ENCODE measurements at regions not wholly inside any gene's neighbourhood (a gene's known extent, or its start where the extent isn't known, plus 50 kb on each side); places are given as distances from the start of the nearest gene placed in this dataset.

- no TSS peak for BruUV-seq (replicated peaks)
- Histone ChIP-seq H3K4me3 (ENCODE audit: low read depth, low read length) (no peak overlapping the region), H3K9me3 (no peaks in the 10 kb centered on the region), H3K27me3 (replicated peaks; ENCODE audit: control insufficient read depth, insufficient read depth, low read length) (no peaks in the 10 kb centered on the region), H3K4me1 (no peaks in the 10 kb centered on the region), H3K36me3 (ENCODE audit: control insufficient read depth, insufficient read depth, low read length) (no peaks in the 10 kb centered on the region)
- POLR2A ChIA-PET = no interaction called here
- Mint-ChIP-seq H3K9me3 (ENCODE audit: unreplicated experiment) (no peaks in the 10 kb centered on the region), H3K4me1 (ENCODE audit: low read depth, unreplicated experiment) (peaks cover 8% of the 10 kb centered on the region), H3K27me3 (ENCODE audit: insufficient read depth, unreplicated experiment) (no peaks in the 10 kb centered on the region), H3K4me3 (ENCODE audit: unreplicated experiment) (no peak overlapping the region), H3K36me3 (ENCODE audit: insufficient read depth, unreplicated experiment) (no peaks in the 10 kb centered on the region), H3K27ac (ENCODE audit: unreplicated experiment) (no peak overlapping the region)
- intact Hi-C loops (cut with micrococcal nuclease; ENCODE audit: unreplicated experiment) = no loop called here
- peak in 1 of 2 experiments; percentile 29 for DNase-seq
- no peak for TF ChIP-seq CTCF (IDR thresholded peaks at IDR 0.05; ENCODE audit: insufficient read depth in 1 of 2, low read depth in 1 of 2, low read length in 1 of 2, severe bottlenecking in 1 of 2, unreplicated experiment in 1 of 2)
- CTCF ChIA-PET = no interaction called here
Measured at GRCh38 chr18:25827961-25828561, 262.4 kb downstream of the SS18 start.

- Mint-ChIP-seq H3K27me3 (ENCODE audit: insufficient read depth, unreplicated experiment) (no peaks in the 10 kb centered on the region), H3K4me1 (ENCODE audit: low read depth, unreplicated experiment) (peaks cover 8% of the 10 kb centered on the region), H3K27ac (ENCODE audit: unreplicated experiment) (no peak overlapping the region), H3K4me3 (ENCODE audit: unreplicated experiment) (no peak overlapping the region), H3K36me3 (ENCODE audit: insufficient read depth, unreplicated experiment) (no peaks in the 10 kb centered on the region), H3K9me3 (ENCODE audit: unreplicated experiment) (no peaks in the 10 kb centered on the region)
- no peak for DNase-seq
- H3K4me3 ChIP-seq (ENCODE audit: low read depth, low read length) = no peak overlapping the region
- intact Hi-C loops (cut with micrococcal nuclease; ENCODE audit: unreplicated experiment) = no loop called here
- no peak for TF ChIP-seq CTCF (IDR thresholded peaks at IDR 0.05; ENCODE audit: insufficient read depth in 1 of 2, low read depth in 1 of 2, low read length in 1 of 2, severe bottlenecking in 1 of 2, unreplicated experiment in 1 of 2)
- H3K9me3 ChIP-seq = no peaks in the 10 kb centered on the region
- POLR2A ChIA-PET = no interaction called here
- no peaks in the 10 kb centered on the region for H3K36me3 ChIP-seq (ENCODE audit: control insufficient read depth, insufficient read depth, low read length)
- no peaks in the 10 kb centered on the region for H3K27me3 ChIP-seq (replicated peaks; ENCODE audit: control insufficient read depth, insufficient read depth, low read length)
- no TSS peak for BruUV-seq (replicated peaks)
- CTCF ChIA-PET = no interaction called here
- H3K4me1 ChIP-seq = no peaks in the 10 kb centered on the region
Measured at GRCh38 chr18:25827228-25827627, 263.2 kb downstream of the SS18 start.

GRCh38 chr18:25826823-25827222, 263.6 kb downstream of the SS18 start:
- DNase-seq = no peak
- Histone ChIP-seq H3K4me1 (no peaks in the 10 kb centered on the region), H3K36me3 (ENCODE audit: control insufficient read depth, insufficient read depth, low read length) (no peaks in the 10 kb centered on the region), H3K27me3 (replicated peaks; ENCODE audit: control insufficient read depth, insufficient read depth, low read length) (no peaks in the 10 kb centered on the region), H3K4me3 (ENCODE audit: low read depth, low read length) (no peak overlapping the region), H3K9me3 (no peaks in the 10 kb centered on the region)
- Mint-ChIP-seq H3K4me1 (ENCODE audit: low read depth, unreplicated experiment) (peaks cover 8% of the 10 kb centered on the region), H3K4me3 (ENCODE audit: unreplicated experiment) (no peak overlapping the region), H3K27me3 (ENCODE audit: insufficient read depth, unreplicated experiment) (no peaks in the 10 kb centered on the region), H3K27ac (ENCODE audit: unreplicated experiment) (no peak overlapping the region), H3K36me3 (ENCODE audit: insufficient read depth, unreplicated experiment) (no peaks in the 10 kb centered on the region), H3K9me3 (ENCODE audit: unreplicated experiment) (no peaks in the 10 kb centered on the region)
- intact Hi-C loops (cut with micrococcal nuclease; ENCODE audit: unreplicated experiment) = no loop called here
- CTCF ChIA-PET = no interaction called here
- no TSS peak for BruUV-seq (replicated peaks)
- POLR2A ChIA-PET = no interaction called here
- TF ChIP-seq CTCF (IDR thresholded peaks at IDR 0.05; ENCODE audit: insufficient read depth in 1 of 2, low read depth in 1 of 2, low read length in 1 of 2, severe bottlenecking in 1 of 2, unreplicated experiment in 1 of 2) = no peak
